Prostate gland (tissue), 2 donors: ENCODE measurements at regions not wholly inside any gene's neighbourhood (a gene's known extent, or its start where the extent isn't known, plus 50 kb on each side); places are given as distances from the start of the nearest gene placed in this dataset.

ENCODE experiments used
- POLR2A ChIP-seq: fragments of 450-650 bp; IDR thresholded peaks from one replicate; pipeline ENCODE4 v1.6.1; 2016; ENCODE audit warnings: antibody characterized with exemption, mild to moderate bottlenecking
- POLR2AphosphoS5 ChIP-seq: sonication (generic); formaldehyde crosslinking; IDR thresholded peaks from one replicate; pipeline ENCODE4 v1.6.1; 2017; ENCODE audit warnings: antibody characterized with exemption
- TF ChIP-seq, protein P1 (sequence below), 4 experiments: fragments of 200-600 bp in 2 of 4; fragments of 450-650 bp in 2 of 4; sonication (generic) in 2 of 4; IDR thresholded peaks; 1 replicate in 3 of 4; 2 replicates in 1 of 4; pipeline ENCODE4 v1.5.1; 2016 to 2019; ENCODE audit warnings: antibody characterized with exemption in 4 of 4, mild to moderate bottlenecking in 2 of 4, moderate library complexity in 2 of 4

DNA sequence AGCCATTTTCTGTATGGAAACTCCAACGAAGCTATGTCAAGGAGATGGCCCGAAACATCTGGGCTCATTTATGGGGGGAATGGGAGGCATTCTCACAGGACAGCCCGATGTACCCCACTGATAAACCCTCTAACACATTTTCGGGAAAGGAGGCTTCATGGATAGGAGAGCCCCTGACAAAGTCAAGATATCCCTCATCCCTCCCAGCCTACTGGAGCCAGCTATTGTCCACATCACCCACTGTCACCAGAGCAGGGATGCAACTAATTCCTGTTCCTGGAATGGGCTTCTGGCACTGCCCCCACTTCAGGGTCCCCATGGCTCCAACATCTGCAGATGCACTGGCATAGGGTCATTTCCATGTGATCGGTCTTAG lies 98.2 kb upstream of the BMPER start:
- TF ChIP-seq, protein P1, sequence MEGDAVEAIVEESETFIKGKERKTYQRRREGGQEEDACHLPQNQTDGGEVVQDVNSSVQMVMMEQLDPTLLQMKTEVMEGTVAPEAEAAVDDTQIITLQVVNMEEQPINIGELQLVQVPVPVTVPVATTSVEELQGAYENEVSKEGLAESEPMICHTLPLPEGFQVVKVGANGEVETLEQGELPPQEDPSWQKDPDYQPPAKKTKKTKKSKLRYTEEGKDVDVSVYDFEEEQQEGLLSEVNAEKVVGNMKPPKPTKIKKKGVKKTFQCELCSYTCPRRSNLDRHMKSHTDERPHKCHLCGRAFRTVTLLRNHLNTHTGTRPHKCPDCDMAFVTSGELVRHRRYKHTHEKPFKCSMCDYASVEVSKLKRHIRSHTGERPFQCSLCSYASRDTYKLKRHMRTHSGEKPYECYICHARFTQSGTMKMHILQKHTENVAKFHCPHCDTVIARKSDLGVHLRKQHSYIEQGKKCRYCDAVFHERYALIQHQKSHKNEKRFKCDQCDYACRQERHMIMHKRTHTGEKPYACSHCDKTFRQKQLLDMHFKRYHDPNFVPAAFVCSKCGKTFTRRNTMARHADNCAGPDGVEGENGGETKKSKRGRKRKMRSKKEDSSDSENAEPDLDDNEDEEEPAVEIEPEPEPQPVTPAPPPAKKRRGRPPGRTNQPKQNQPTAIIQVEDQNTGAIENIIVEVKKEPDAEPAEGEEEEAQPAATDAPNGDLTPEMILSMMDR (IDR thresholded peaks at IDR 0.05) = no peak
- no peak for TF ChIP-seq POLR2A
- TF ChIP-seq POLR2AphosphoS5 = no peak
